DMS114 treated with DMSO at 0.1 percent for 48 hours (cell line): ENCODE measurements at regions not wholly inside any gene's neighbourhood (a gene's known extent, or its start where the extent isn't known, plus 50 kb on each side); places are given as distances from the start of the nearest gene placed in this dataset.
"Not testable (repeated sequence)": the region's sequence is repeated elsewhere in the genome, so short reads cannot be mapped to it uniquely, and the experiment has no call there.

Experiments used
- DNase-seq: peaks from one replicate; lab custom pipeline; 2025; ENCODE audit not compliant: unreplicated experiment; lab: John Stamatoyannopoulos, UW

DNA sequence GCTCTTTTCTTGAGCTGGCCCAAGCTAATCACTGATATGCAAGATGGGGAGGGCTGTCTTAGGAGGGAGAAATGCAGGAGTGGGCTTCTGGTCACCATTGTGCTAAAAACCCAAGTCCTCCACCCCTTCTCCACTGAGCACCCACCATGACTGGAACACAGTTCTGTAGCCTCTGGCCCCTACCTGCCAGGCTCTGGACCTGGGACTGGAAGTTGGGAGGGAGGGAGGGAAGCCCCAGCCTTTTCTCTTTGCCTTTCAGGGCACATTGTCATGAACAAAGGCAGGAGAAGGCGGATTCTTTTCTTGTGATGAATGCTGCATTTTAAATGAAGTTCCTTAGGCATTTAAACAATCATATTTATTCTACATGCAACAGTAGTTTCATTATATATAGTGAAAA lies 559.1 kb upstream of the TRPC7 start:
- no peak for DNase-seq

DNA sequence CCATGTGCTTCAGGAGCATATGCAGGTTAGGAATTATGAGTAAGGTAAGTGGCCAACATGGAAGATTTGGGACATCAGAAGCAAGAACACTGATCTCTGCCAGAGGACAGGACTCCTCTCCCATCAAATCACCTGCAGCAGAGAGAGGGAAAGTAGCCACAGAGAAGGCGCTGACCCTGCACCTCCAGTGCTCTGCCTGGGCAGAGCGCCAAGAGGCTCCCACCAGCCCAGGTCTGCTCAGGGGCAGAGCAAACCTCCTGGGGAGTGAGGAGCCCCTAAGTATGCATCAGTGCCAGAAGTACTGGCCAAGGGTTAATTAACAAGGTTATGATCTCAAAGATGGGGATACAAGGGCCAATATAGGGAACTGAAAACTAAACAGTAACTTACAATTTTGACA lies 545.3 kb upstream of the TRPC7 start:
- DNase-seq = no peak

DNA sequence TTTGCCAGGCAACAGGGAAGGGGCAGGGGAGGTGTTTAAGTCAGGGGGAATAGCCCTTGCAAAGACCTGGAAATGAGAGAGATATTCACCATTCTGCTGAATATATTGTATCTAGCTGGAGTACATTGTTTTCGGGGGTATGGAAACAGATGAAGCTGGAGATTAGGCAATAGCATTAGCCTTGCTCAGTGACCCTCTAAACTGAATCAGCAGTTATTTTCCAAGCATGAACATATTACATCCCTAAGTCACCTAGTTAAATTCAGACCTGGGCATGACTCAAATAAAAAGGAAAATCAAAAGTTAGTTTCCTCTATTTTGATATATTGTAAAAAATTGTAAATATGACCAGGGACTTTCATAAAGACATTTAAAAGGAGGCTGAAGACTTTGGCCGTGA lies 544.6 kb upstream of the TRPC7 start:
- no peak for DNase-seq

DNA sequence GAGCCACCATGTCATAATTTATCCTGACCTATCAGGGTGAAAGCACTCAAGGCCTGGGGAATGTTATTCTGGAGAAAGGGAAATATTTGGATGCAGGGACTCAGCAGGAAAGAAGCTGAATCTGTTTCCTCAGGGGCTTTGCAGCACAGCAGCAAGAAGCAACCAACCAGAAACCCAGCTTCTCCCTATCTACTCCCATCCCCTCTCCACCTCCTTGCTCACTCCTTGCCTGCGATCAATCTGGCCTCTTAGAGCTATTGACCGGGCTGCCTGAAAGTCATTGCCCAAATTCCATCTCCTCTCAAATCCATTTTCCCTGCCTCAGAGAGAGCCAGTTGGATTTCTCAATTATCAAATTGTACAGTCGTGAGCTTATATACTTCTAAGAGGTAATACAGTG lies 542.0 kb upstream of the TRPC7 start:
- no peak for DNase-seq

DNA sequence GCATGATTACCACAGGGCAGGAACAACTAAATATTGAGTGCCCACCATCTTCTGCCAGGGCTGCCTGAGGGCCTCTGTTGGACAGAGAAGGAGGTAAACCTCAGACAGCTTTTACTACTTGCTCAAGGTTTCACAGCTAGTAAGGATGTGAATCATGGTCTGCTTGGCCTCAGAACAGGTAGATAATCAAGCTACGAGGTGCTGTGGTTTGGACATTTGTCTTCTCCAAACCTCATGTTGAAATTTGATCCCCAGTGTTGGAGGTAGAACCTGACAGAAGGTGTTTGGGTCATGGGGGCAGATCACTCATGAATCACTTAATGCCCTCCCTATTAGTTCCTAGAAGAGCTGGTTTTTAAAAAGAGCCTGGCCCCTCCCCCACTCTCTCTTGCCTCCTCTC lies 541.2 kb upstream of the TRPC7 start:
- no peak for DNase-seq

DNA sequence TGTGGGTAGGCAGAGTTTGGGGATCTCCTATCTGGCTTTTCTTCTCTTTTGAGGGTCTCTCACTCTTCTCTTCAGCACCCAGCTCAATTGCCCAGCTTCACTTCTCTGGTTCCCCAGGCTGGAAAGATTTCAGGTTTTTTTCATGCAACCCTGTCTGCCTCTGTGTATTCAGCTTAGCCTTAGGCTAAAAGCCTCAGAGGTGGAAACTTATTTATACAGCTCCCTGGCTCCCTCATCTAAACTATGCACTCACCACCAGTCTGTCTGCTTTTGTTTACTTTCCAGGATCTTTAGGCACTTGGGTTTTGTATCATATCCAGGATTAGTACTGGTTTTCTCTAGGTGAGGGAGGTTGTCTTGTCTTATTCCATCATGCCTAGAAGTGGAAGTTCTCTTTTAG lies 540.2 kb upstream of the TRPC7 start:
- DNase-seq = no peak

DNA sequence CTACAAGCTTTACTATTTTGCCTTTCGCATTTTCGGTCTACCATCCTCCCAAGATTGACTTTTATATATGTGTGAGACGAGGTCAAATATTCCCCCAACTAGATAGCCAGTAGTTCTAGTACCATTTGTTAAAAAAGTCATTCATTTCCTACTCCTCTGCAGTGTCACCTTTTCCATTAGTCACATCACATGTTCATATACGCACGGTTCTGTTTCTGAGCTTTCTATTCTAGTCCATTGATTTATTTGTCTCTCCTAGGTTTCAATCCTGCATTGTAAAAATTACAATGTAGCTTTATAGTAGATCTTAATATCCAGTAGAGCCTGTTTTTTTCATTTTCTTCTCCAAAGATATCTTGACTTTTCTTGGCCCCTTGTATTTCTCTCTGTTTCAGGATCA lies 528.7 kb upstream of the TRPC7 start:
- DNase-seq = no peak

DNA sequence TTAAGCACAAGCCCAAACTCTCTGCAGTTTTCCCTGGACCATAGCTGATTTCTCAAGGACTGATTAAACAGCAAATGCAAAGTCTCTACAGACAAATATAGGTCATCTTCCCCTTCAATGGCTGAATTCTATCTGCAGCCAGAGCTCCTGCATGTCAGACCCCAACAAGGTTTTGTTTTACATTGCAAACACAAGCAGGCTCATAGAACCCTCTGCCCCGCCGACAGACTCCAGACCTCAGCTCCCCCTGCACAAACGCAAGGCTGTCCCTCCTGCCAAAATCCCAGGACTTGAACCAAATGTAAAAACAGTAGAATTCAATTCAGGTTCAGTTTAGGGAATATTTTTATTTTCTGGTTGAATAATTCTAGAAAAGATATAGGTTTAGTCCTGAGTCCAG lies 526.7 kb upstream of the TRPC7 start:
- no peak for DNase-seq

DNA sequence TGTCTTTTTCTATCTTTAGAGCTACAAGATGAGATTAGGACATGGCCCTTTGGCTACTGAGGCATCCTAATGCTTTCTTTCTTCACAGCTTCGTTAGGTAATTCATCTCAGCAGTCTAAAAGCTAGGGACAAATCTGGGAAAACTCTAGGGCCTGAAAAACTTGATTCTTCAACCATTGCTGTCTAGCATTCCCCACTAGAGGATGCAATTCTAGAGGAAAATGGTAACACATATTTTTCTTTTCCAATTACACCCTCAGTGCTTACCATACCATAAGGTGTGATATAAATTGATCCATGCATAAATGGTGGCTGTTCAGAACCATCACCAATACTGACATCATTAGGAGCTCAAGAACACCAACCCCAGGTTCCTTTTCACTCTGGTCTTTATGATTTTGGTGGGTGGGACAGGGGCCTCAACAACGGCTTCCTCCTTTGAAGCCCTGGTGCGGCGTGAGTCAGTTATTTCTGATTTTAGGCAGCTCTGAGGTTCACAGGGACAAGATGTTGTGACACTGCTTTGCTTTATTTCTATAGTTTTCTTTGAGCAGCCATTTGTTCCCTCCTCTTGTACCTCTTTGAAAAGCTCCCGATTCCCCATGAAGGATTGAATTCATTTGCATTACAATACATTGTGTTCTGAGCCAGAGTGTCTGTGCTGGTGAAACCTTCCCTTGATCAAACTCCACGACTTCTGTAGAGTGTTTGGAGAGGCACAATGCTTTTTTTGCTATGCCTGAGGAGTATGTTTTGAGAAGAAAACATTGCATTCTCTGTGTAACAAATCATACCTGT lies 526.0 kb upstream of the TRPC7 start:
- DNase-seq = no peak

DNA sequence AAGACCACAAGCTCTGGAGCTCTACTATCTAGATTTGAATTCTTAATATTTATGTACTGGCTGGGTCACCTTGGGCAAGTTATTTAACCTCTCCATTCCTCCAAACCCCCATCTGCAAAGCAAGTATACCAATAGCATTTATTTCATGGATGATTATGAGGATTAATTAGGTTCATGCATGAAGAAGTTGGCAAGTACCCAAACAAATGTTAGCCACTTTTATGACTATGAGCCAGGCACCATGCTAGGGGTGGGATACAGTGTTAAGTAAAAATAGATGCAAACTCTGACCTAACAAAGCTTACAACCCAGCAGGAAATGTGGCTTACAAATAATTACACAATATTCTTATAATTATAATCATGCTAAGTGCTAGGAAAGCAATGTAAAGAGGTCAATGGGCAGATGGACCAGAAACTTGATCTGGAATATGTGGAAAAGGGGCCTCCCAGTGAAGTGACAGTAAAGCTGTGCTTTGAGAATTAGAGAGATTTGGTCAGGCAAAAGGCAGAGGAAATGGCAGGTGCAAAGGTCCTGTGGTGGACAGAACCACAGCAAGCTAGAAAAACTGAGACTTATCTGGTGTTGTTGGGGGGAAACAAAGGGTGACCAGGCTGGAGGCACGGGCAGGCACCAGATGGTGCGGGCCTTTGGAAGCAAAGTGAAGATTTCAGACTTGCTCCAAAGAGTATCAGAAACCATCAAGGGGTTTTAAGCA lies 525.2 kb upstream of the TRPC7 start:
- no peak for DNase-seq

DNA sequence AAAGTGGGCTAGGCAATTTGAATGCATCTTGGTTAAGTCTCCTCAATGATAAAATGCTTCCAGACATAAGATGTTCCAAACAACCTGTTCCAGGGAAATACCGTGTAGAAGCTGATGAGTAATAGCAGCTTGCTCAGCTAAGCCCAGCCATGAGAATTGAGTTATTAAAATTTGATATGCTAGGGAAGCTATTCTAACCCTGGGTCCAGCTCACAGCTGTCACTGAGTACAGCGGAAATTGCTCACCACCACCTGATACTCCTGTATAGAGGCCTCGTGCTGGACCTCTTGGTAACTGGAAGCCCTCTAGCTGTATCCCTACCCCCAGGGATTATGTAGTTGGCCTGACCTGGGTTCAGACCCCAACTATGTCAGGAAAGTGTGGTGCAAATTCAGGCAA lies 521.3 kb upstream of the TRPC7 start:
- no peak for DNase-seq

DNA sequence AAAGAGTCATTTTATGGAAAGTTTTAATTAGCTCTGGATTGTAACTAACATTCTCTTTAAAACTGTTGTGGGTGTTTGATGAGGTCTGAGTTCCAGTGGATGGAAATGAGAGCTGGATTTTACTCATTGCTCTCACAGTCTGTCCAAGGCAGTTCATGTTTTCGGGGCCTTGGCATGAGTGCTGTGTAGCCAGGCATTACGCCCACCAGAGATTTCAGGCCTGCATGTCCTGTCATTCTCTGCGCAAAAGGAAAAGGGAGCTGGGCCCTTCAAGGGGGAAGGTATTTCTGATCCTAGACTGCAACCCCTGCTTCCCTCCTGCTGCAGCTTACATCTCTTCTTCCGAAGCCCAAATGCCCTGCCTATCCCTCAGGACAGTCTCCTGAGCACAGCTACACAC lies 499.6 kb upstream of the TRPC7 start:
- no peak for DNase-seq

DNA sequence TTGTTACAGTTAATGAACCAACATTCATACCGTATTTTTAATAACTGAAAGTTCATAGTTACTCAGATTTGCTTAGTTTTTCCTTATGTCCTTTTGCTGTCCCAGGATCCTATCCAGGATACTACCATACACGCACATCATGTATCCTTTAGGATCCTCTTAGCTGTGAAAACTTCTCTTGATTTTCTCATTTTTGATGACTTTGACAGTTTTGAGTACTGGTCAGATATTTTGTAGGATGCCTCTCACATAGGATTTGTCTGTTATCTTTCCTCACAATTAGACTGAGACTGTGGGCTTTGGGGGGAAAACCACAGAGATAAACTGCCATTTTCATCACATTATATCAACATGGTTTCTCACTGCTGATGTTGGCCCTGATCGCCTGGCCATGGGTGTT lies 491.3 kb upstream of the TRPC7 start:
- DNase-seq = no peak

DNA sequence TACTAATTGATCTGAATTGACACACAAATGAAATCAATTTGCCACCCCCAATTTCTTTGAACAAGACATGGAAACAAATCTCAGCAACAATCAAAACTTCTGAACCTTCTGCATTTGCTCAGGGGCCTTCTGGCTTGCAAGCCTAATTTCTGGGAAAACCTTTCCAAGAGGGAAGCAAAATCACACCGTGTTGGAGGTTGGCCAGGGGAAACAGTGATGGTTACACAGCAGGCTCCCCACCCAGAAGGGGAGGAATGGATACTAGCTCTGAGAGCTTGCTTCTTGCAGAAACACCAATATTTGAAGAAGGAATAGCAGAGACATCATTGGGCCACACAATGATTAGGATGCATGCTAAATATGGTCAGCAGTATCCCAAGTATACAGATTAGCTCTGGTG lies 488.6 kb upstream of the TRPC7 start:
- no peak for DNase-seq

DNA sequence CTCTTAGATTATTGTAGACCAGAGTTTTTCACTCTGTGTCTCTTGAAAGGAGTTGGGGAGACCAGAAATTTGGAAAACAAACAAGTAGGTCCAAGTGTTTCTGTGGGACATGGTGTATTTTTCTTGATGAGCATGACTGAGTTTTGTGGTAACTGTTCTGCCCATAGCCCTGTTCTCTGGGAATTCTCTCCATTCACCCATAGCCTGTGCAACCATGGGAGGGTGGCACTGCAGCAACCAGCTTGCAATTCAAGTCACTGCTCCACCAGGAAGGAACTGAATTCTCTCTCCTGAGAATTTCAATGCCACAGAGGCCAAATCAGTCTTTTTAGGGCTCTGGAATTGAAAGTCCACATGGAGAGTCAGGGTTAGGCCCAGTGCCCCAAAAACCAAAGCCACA lies 475.3 kb upstream of the TRPC7 start:
- DNase-seq = no peak

DNA sequence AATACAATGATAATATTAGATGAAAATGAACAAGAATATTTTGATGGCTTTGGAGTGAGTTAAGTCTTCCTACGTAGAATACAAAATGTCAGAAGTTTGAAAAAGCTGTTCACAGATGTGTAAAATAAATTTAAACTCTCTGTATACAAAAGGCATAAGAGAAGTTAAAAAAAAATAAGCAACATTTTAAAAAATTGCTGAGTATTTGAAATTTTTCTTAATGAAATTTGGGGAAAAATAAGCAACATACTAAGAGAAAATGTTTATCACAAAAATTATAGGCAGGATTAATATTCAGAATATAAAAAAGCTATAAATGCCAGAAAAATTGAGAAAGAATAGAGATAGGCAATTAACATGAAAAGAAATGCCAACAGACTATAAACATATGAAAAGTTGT lies 470.7 kb upstream of the TRPC7 start:
- no peak for DNase-seq

DNA sequence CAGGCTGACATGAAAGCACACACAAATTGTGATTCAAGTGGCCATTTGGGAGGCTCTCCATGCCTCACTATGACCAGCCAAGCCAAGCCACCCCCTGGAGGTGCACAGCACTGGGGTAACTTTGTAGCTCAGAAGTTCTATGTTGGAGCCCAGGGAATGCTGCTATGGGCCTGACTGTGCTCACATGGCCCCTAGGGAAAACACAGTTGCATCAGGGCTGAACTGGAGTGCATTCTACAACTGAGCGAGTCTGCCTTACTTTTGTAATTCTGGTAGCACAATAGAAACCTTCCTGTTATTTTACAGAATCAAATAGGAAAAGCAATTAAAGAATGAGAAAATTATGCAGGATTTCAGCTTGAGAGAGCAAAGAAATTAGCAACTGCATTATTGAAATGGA lies 455.5 kb upstream of the TRPC7 start:
- no peak for DNase-seq

DNA sequence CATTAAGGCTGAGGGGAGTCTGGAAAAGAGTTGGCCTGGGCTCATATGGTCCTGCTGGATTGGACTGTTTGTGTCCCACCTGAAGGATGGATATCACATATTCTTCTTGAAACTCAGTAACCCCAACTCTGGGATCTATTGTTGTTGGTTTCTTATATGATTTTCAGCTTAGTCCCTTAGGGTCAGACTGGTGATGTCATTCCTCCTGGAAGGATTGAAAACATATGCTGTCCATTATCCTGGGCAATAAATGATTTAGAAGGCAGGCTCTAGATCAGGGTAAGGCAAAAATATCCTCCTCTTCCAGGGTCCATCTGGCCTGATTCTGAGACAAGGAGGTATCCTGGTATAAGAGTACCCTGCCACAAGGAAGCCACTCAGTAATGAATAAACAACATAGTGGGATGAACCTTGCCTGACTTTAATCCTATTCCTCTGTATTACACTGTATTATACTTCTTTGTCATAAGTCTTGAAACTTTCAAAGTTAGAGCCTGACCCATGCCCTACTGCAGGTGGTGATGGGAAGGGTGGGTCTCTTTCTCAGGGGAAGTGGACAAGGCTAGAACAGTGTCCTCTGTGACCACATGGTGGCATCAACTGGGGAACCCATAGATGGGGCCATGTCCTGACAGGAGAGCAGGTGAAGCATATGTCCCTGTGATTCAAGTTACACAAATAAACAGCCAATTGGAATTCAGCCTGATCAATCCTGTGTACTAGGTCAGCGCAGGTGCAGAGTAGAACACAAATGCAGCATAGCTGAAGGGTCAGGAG lies 454.4 kb upstream of the TRPC7 start:
- DNase-seq = no peak

DNA sequence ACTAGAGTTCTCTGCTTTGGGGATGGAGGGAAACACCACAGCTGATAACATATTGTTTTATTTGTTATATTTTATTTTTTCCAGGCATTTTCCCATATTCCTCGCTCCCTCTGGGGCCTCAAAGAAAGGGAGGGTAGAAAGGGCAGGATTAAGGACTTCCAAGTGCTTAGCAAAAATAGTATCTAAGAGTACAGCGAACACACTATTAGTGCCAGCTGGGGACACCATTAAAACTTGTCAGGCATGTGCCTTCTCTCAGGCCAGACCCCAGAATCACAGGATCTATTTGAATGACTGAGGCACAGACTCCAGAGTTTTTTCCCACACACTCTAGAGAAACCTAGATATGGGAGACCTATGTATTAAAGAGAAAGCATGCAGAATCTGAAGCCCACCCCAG lies 451.0 kb upstream of the TRPC7 start:
- no peak for DNase-seq

DNA sequence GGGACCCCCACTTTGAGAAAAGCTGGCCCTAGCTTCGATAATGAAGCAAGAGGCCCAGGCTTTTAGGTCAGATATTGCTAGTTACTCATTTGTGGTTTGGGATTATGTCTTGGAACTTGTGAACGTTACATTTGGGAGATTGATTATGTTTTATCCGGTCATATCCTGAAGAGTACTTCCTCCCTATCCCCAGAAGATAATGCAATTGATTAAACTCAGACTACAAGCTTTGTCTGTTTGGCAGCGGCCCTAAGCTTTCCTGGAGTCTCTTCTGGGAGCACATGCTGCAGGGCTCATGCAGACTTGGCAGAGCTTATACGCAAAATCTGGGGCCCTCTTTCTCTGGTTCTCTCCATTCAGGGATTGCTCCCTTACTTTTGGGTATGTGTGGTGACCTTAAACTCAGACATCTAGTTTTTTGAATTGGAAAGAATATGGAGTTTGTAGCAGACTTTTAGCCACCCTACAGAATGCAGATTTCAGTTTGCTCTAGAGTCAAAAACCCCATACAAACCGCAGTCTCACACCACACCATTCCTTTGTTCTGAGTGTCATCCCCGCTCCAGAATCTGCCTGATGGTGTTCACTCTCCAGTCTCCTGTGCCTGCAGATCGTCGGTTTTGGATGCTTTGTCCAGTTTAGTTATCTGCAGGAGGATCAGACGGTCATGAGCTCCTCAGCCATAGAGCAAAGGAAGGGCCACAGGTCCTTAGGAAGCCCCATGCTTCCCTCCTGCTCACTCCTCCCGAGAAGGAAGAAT lies 449.5 kb upstream of the TRPC7 start:
- no peak for DNase-seq

DNA sequence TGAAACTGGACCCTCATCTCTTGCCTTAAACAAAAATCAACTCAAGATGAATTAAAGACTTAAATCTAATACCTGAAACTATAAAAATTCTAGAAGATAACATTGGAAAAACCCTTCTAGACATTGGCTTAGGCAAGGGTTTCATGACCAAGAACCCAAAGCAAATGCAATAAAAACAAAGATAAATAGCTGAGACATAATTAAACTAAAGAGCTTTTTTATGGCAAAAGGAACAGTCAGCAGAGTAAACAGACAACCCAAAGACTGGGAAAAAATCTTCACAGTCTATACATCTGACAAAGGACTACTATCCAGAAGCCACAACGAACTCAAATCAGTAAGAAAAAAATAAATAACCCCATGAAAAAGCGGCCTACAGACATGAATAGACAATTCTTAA lies 446.9 kb upstream of the TRPC7 start:
- not testable (repeated sequence) for DNase-seq
